ENCODE measurements at regions not wholly inside any gene's neighbourhood (a gene's known extent, or its start where the extent isn't known, plus 50 kb on each side); places are given as distances from the start of the nearest gene placed in this dataset.

- TF ChIP-seq CTCF (IDR thresholded peaks at IDR 0.05; ENCODE audit: insufficient read depth, low read length, poor library complexity, severe bottlenecking), result no peak
- DNase-seq (ENCODE audit: extremely low read depth, insufficient read length), result no peak
- Histone ChIP-seq H3K36me3 (ENCODE audit: control insufficient read depth, insufficient read depth, low read length) (no peaks in the 10 kb centered on the region), H3K4me3 (replicated peaks; ENCODE audit: low read depth, low read length) (no peak overlapping the region), H3K27me3 (replicated peaks; ENCODE audit: control insufficient read depth, insufficient read depth, low read length) (no peaks in the 10 kb centered on the region)
These were observed 173.2 kb upstream of the CREB1 start for GRCh38 chr2:207356567-207356966.

- no peak for DNase-seq (ENCODE audit: extremely low read depth, insufficient read length)
- Histone ChIP-seq H3K27me3 (replicated peaks; ENCODE audit: control insufficient read depth, insufficient read depth, low read length) (no peaks in the 10 kb centered on the region), H3K36me3 (ENCODE audit: control insufficient read depth, insufficient read depth, low read length) (no peaks in the 10 kb centered on the region), H3K4me3 (replicated peaks; ENCODE audit: low read depth, low read length) (no peak overlapping the region)
- no peak for TF ChIP-seq CTCF (IDR thresholded peaks at IDR 0.05; ENCODE audit: insufficient read depth, low read length, poor library complexity, severe bottlenecking)
These were observed 172.5 kb upstream of the CREB1 start for GRCh38 chr2:207357216-207357615.

- H3K36me3 ChIP-seq (ENCODE audit: control insufficient read depth, insufficient read depth, low read length), result no peaks in the 10 kb centered on the region
- H3K27me3 ChIP-seq (replicated peaks; ENCODE audit: control insufficient read depth, insufficient read depth, low read length), result no peaks in the 10 kb centered on the region
- no peak overlapping the region for H3K4me3 ChIP-seq (replicated peaks; ENCODE audit: low read depth, low read length)
- DNase-seq (ENCODE audit: extremely low read depth, insufficient read length), result no peak
- TF ChIP-seq CTCF (IDR thresholded peaks at IDR 0.05; ENCODE audit: insufficient read depth, low read length, poor library complexity, severe bottlenecking), result no peak
These were observed 167.0 kb upstream of the CREB1 start for GRCh38 chr2:207362716-207363115.

GRCh38 chr2:207363761-207364290 is 165.9 kb upstream of the CREB1 start:
- DNase-seq (ENCODE audit: extremely low read depth, insufficient read length), result no peak
- Histone ChIP-seq H3K4me3 (replicated peaks; ENCODE audit: low read depth, low read length) (no peak overlapping the region), H3K36me3 (ENCODE audit: control insufficient read depth, insufficient read depth, low read length) (no peaks in the 10 kb centered on the region), H3K27me3 (replicated peaks; ENCODE audit: control insufficient read depth, insufficient read depth, low read length) (no peaks in the 10 kb centered on the region)
- no peak for TF ChIP-seq CTCF (IDR thresholded peaks at IDR 0.05; ENCODE audit: insufficient read depth, low read length, poor library complexity, severe bottlenecking)

- no peak for DNase-seq (ENCODE audit: extremely low read depth, insufficient read length)
These were observed 159.1 kb upstream of the CREB1 start for GRCh38 chr2:207370646-207371045.

More at GRCh38 chr2:207370646-207371045, 159.1 kb upstream of the CREB1 start:
- no peaks in the 10 kb centered on the region for H3K27me3 ChIP-seq (replicated peaks; ENCODE audit: control insufficient read depth, insufficient read depth, low read length)
- no peaks in the 10 kb centered on the region for H3K36me3 ChIP-seq (ENCODE audit: control insufficient read depth, insufficient read depth, low read length)
- TF ChIP-seq CTCF (IDR thresholded peaks at IDR 0.05; ENCODE audit: insufficient read depth, low read length, poor library complexity, severe bottlenecking), result no peak
- H3K4me3 ChIP-seq (replicated peaks; ENCODE audit: low read depth, low read length), result no peak overlapping the region
